ENCODE measurements at regions not wholly inside any gene's neighbourhood (a gene's known extent, or its start where the extent isn't known, plus 50 kb on each side); places are given as distances from the start of the nearest gene placed in this dataset.

GRCh38 chr9:129480227-129480626 lies 140.7 kb downstream of the C9orf50 start:
- Histone ChIP-seq H2BK5ac (ENCODE audit: low read depth, low read length, poor library complexity, severe bottlenecking) (no peak overlapping the region), H3K9me3 (ENCODE audit: control insufficient read depth, low read length) (no peaks in the 10 kb centered on the region), H3K23ac (ENCODE audit: low read length in 2 of 2) (no peak overlapping the region), H3K18ac (ENCODE audit: low read depth in 1 of 2, low read length in 2 of 2) (peak overlapping the region in 1 of 2 experiments; percentile 92), H2AK5ac (ENCODE audit: low read length, severe bottlenecking) (peak overlapping the region; percentile 78), H3K4me3 (ENCODE audit: insufficient read depth in 1 of 2, low read depth in 1 of 2, low read length in 2 of 2) (no peak overlapping the region), H3K4me2 (ENCODE audit: low read length, poor library complexity, severe bottlenecking) (no peak overlapping the region), H3K4ac (ENCODE audit: low read depth in 1 of 2, low read length in 2 of 2) (peak overlapping the region; percentile 76 to 99), H3K79me1 (replicated peaks; ENCODE audit: low read length, poor library complexity, severe bottlenecking) (peaks cover 1% of the 10 kb centered on the region), H3K4me1 (ENCODE audit: control insufficient read depth, insufficient read depth, low read depth, low read length) (peaks cover 40% of the 10 kb centered on the region), H2BK15ac (ENCODE audit: low read depth, poor library complexity, severe bottlenecking) (no peak overlapping the region), H2BK120ac (ENCODE audit: low read depth, low read length) (peak overlapping the region; percentile 75), H3K36me3 (ENCODE audit: control insufficient read depth in 1 of 2, insufficient read depth in 2 of 2, low read depth in 1 of 2, low read length in 2 of 2) (no peaks in the 10 kb centered on the region), H3K27me3 (ENCODE audit: control insufficient read depth in 1 of 2, insufficient read depth in 1 of 2, low read length in 2 of 2) (no peaks in the 10 kb centered on the region), H3K27ac (ENCODE audit: low read length, poor library complexity, severe bottlenecking) (no peak overlapping the region), H4K8ac (ENCODE audit: low read length) (peak overlapping the region; percentile 10), H3K9ac (ENCODE audit: low read length) (peak overlapping the region; percentile 91), H2AFZ (ENCODE audit: low read depth, low read length) (no peak overlapping the region), H3K14ac (ENCODE audit: low read length in 2 of 2) (no peak overlapping the region), H2BK12ac (ENCODE audit: low read length in 2 of 2) (peak overlapping the region; percentile 99 to 100), H4K91ac (ENCODE audit: low read length) (peak overlapping the region; percentile 96)
- DNase-seq: peak; percentile 52
- 51% methylated on average over 12 of the region's 12 CpGs for WGBS

GRCh38 chr9:129479631-129480011 lies 141.3 kb downstream of the C9orf50 start:
- Histone ChIP-seq H3K4ac (ENCODE audit: low read depth in 1 of 2, low read length in 2 of 2) (peak overlapping the region in 1 of 2 experiments; percentile 5), H3K9ac (ENCODE audit: low read length) (peak overlapping the region; percentile 91), H3K27me3 (ENCODE audit: control insufficient read depth in 1 of 2, insufficient read depth in 1 of 2, low read length in 2 of 2) (no peaks in the 10 kb centered on the region), H2BK12ac (ENCODE audit: low read length in 2 of 2) (peak overlapping the region; percentile 49 to 91), H3K4me2 (ENCODE audit: low read length, poor library complexity, severe bottlenecking) (no peak overlapping the region), H2AFZ (ENCODE audit: low read depth, low read length) (no peak overlapping the region), H3K27ac (ENCODE audit: low read length, poor library complexity, severe bottlenecking) (no peak overlapping the region), H2BK15ac (ENCODE audit: low read depth, poor library complexity, severe bottlenecking) (peak overlapping the region; percentile 60), H3K4me3 (ENCODE audit: insufficient read depth in 1 of 2, low read depth in 1 of 2, low read length in 2 of 2) (no peak overlapping the region), H3K36me3 (ENCODE audit: control insufficient read depth in 1 of 2, insufficient read depth in 2 of 2, low read depth in 1 of 2, low read length in 2 of 2) (no peaks in the 10 kb centered on the region), H2AK5ac (ENCODE audit: low read length, severe bottlenecking) (no peak overlapping the region), H3K14ac (ENCODE audit: low read length in 2 of 2) (no peak overlapping the region), H3K4me1 (ENCODE audit: control insufficient read depth, insufficient read depth, low read depth, low read length) (peaks cover 36% of the 10 kb centered on the region), H2BK5ac (ENCODE audit: low read depth, low read length, poor library complexity, severe bottlenecking) (no peak overlapping the region), H3K9me3 (ENCODE audit: control insufficient read depth, low read length) (peaks cover 5% of the 10 kb centered on the region), H2BK120ac (ENCODE audit: low read depth, low read length) (no peak overlapping the region), H4K91ac (ENCODE audit: low read length) (peak overlapping the region; percentile 57), H3K18ac (ENCODE audit: low read depth in 1 of 2, low read length in 2 of 2) (peak overlapping the region in 1 of 2 experiments; percentile 76), H3K23ac (ENCODE audit: low read length in 2 of 2) (no peak overlapping the region), H3K79me1 (replicated peaks; ENCODE audit: low read length, poor library complexity, severe bottlenecking) (no peaks in the 10 kb centered on the region), H4K8ac (ENCODE audit: low read length) (peak overlapping the region; percentile 80)
- no peak for DNase-seq
- WGBS: 87% methylated on average over 7 of the region's 7 CpGs

- Histone ChIP-seq H3K4me3 (ENCODE audit: insufficient read depth in 1 of 2, low read depth in 1 of 2, low read length in 2 of 2) (no peak overlapping the region), H2AK5ac (ENCODE audit: low read length, severe bottlenecking) (peak overlapping the region; percentile 51), H4K8ac (ENCODE audit: low read length) (peak overlapping the region; percentile 74), H3K4ac (ENCODE audit: low read depth in 1 of 2, low read length in 2 of 2) (peak overlapping the region; percentile 67 to 71), H2AFZ (ENCODE audit: low read depth, low read length) (no peak overlapping the region), H3K79me1 (replicated peaks; ENCODE audit: low read length, poor library complexity, severe bottlenecking) (no peaks in the 10 kb centered on the region), H2BK15ac (ENCODE audit: low read depth, poor library complexity, severe bottlenecking) (peak overlapping the region; percentile 60), H3K36me3 (ENCODE audit: control insufficient read depth in 1 of 2, insufficient read depth in 2 of 2, low read depth in 1 of 2, low read length in 2 of 2) (no peaks in the 10 kb centered on the region), H2BK12ac (ENCODE audit: low read length in 2 of 2) (peak overlapping the region; percentile 51 to 91), H3K27ac (ENCODE audit: low read length, poor library complexity, severe bottlenecking) (no peak overlapping the region), H3K27me3 (ENCODE audit: control insufficient read depth in 1 of 2, insufficient read depth in 1 of 2, low read length in 2 of 2) (no peaks in the 10 kb centered on the region), H3K23ac (ENCODE audit: low read length in 2 of 2) (no peak overlapping the region), H3K4me2 (ENCODE audit: low read length, poor library complexity, severe bottlenecking) (no peak overlapping the region), H3K18ac (ENCODE audit: low read depth in 1 of 2, low read length in 2 of 2) (peak overlapping the region; percentile 76 to 87), H2BK5ac (ENCODE audit: low read depth, low read length, poor library complexity, severe bottlenecking) (no peak overlapping the region), H3K9me3 (ENCODE audit: control insufficient read depth, low read length) (peaks cover 5% of the 10 kb centered on the region), H3K14ac (ENCODE audit: low read length in 2 of 2) (peak overlapping the region in 1 of 2 experiments; percentile 29), H2BK120ac (ENCODE audit: low read depth, low read length) (no peak overlapping the region), H3K9ac (ENCODE audit: low read length) (peak overlapping the region; percentile 91), H4K91ac (ENCODE audit: low read length) (peak overlapping the region; percentile 76), H3K4me1 (ENCODE audit: control insufficient read depth, insufficient read depth, low read depth, low read length) (peaks cover 34% of the 10 kb centered on the region)
- DNase-seq: no peak
- 79% methylated on average over 13 of the region's 13 CpGs for WGBS
Observed at GRCh38 chr9:129478961-129479630, 141.8 kb downstream of the C9orf50 start.

GRCh38 chr9:129478461-129478860 lies 142.4 kb downstream of the C9orf50 start:
- Histone ChIP-seq H4K8ac (ENCODE audit: low read length) (no peak overlapping the region), H2BK15ac (ENCODE audit: low read depth, poor library complexity, severe bottlenecking) (no peak overlapping the region), H4K91ac (ENCODE audit: low read length) (peak overlapping the region; percentile 43), H2BK5ac (ENCODE audit: low read depth, low read length, poor library complexity, severe bottlenecking) (no peak overlapping the region), H3K27me3 (ENCODE audit: control insufficient read depth in 1 of 2, insufficient read depth in 1 of 2, low read length in 2 of 2) (no peaks in the 10 kb centered on the region), H3K27ac (ENCODE audit: low read length, poor library complexity, severe bottlenecking) (no peak overlapping the region), H3K9me3 (ENCODE audit: control insufficient read depth, low read length) (peaks cover 5% of the 10 kb centered on the region), H2AK5ac (ENCODE audit: low read length, severe bottlenecking) (peak overlapping the region; percentile 51), H3K14ac (ENCODE audit: low read length in 2 of 2) (no peak overlapping the region), H3K4me3 (ENCODE audit: insufficient read depth in 1 of 2, low read depth in 1 of 2, low read length in 2 of 2) (no peak overlapping the region), H3K4me2 (ENCODE audit: low read length, poor library complexity, severe bottlenecking) (no peak overlapping the region), H3K18ac (ENCODE audit: low read depth in 1 of 2, low read length in 2 of 2) (peak overlapping the region in 1 of 2 experiments; percentile 87), H2BK120ac (ENCODE audit: low read depth, low read length) (no peak overlapping the region), H3K23ac (ENCODE audit: low read length in 2 of 2) (no peak overlapping the region), H3K4ac (ENCODE audit: low read depth in 1 of 2, low read length in 2 of 2) (peak overlapping the region in 1 of 2 experiments; percentile 71), H2AFZ (ENCODE audit: low read depth, low read length) (no peak overlapping the region), H3K9ac (ENCODE audit: low read length) (peak overlapping the region; percentile 91), H3K79me1 (replicated peaks; ENCODE audit: low read length, poor library complexity, severe bottlenecking) (no peaks in the 10 kb centered on the region), H3K36me3 (ENCODE audit: control insufficient read depth in 1 of 2, insufficient read depth in 2 of 2, low read depth in 1 of 2, low read length in 2 of 2) (no peaks in the 10 kb centered on the region), H3K4me1 (ENCODE audit: control insufficient read depth, insufficient read depth, low read depth, low read length) (peaks cover 34% of the 10 kb centered on the region), H2BK12ac (ENCODE audit: low read length in 2 of 2) (peak overlapping the region in 1 of 2 experiments; percentile 58)
- no peak for DNase-seq
- WGBS: 94% methylated on average over 3 of the region's 3 CpGs

All from mesenchymal stem cell (in vitro differentiated cells and primary cell).